HFF-Myc (cell line): ENCODE measurements at regions not wholly inside any gene's neighbourhood (a gene's known extent, or its start where the extent isn't known, plus 50 kb on each side); places are given as distances from the start of the nearest gene placed in this dataset.

ENCODE experiments used
- DNase-seq: peaks from one replicate; pipeline ENCODE4 v3.0.0-alpha.2; 2011; ENCODE audit warnings: low read depth; ENCODE audit errors: extremely low read depth
- H3K4me3 ChIP-seq: replicated peaks from 2 replicates; pipeline ENCODE4 v1.5.1; 2011; ENCODE audit warnings: low read depth, mild to moderate bottlenecking, control low read depth, low read length
- TF ChIP-seq, protein P1 (sequence below): IDR thresholded peaks from 2 replicates; pipeline ENCODE4 v1.5.1; 2012; ENCODE audit warnings: mild to moderate bottlenecking, low read depth, low read length, control low read depth; ENCODE audit errors: missing control alignments

DNA sequence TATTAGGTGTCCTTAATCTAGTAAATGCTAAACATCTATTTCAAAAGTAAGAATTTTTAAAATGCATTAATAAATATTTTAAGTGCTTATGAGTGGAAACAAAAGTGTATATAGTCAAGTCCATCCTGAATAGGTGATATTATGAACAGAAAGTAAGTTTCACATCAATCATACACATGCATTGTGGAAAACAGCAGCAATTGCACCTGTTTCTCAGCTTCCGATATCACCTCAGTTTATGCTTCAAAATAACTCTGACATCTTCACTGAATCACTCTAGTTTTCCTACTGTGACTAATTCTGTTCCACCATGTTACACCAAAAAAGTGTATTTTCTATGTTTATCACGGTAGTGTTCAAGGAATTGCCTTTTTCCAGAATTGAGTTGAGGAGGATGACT, 172.6 kb upstream of the MANEA start:
- no peak overlapping the region for H3K4me3 ChIP-seq
- TF ChIP-seq, protein P1, sequence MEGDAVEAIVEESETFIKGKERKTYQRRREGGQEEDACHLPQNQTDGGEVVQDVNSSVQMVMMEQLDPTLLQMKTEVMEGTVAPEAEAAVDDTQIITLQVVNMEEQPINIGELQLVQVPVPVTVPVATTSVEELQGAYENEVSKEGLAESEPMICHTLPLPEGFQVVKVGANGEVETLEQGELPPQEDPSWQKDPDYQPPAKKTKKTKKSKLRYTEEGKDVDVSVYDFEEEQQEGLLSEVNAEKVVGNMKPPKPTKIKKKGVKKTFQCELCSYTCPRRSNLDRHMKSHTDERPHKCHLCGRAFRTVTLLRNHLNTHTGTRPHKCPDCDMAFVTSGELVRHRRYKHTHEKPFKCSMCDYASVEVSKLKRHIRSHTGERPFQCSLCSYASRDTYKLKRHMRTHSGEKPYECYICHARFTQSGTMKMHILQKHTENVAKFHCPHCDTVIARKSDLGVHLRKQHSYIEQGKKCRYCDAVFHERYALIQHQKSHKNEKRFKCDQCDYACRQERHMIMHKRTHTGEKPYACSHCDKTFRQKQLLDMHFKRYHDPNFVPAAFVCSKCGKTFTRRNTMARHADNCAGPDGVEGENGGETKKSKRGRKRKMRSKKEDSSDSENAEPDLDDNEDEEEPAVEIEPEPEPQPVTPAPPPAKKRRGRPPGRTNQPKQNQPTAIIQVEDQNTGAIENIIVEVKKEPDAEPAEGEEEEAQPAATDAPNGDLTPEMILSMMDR = no peak
- DNase-seq = no peak

DNA sequence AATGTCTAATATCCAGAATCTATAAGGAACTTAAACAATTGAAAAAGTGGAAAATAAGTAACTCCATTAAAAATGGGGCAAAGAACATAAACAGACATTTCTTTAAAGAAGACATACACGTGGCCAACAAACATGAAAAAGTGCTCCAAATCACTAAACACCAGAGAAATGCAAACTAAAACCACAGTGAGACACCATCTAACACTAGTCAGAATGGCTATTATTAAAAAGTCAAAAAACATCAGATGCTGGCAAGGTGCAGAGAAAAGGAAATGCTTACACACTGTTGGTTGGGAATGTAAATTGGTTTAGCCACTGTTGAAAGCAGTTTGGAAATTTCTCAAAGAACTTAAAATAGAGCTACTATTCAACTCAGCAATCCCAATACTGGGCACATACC, 169.2 kb upstream of the MANEA start:
- TF ChIP-seq, protein P1 = no peak
- H3K4me3 ChIP-seq = no peak overlapping the region
- no peak for DNase-seq

DNA sequence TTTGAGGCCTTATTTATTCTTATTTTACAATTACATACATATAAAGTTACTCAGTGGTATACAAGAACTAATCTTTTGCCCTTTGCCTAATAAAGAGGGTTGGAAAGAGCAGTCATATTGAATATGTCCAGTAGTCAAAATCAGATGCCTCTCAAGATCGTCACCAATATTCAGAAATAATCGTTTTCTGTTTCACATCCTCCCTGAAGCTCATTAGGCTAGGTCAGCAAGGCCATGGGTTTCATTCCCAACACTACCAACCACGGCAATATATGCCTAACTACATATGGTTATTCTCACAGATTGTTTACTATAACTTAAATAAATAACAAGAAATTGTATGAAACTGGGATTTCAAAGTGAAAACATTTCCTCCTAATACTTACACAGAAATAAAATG, 167.2 kb upstream of the MANEA start:
- TF ChIP-seq, protein P1 = no peak
- no peak overlapping the region for H3K4me3 ChIP-seq
- no peak for DNase-seq

DNA sequence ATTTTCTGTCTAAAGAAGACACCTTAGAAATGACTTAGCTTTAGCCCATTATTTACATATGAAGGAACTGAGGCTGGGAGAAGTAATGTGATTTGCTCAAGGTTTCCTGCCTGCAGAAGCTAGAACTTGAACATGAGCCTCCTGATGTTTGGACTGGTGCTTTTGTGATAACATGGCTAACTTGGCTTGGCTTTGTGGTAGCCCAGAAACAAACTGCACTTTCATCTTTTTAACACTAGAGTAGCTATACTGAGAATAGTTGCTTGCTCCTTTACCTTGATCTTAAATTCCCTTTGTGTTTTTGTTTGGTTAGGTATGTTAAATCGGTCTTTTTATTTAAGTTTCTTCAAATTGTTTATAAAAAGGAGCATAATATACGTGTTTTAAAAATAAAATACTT, 163.5 kb upstream of the MANEA start:
- no peak overlapping the region for H3K4me3 ChIP-seq
- DNase-seq = no peak
- TF ChIP-seq, protein P1 = no peak

DNA sequence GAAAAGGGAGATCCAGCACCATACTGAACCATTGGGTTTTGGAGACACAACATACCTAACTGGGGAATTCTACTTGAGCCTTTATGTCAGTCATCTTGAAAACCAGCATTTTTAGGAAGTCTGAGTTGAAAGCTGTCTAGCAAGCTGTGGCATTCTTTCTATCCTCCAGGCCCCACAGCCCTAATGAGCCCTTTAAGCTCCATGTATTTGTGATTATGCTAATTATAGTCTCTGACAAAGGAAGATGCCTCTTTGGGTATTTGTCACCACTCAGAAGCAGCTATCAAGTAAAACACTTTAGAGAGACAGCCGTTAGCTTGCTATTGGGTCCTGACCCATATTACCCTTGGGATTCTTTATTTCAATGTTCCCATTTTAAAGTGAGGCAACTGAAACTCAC, 159.5 kb upstream of the MANEA start:
- H3K4me3 ChIP-seq = no peak overlapping the region
- no peak for DNase-seq
- TF ChIP-seq, protein P1 = no peak

DNA sequence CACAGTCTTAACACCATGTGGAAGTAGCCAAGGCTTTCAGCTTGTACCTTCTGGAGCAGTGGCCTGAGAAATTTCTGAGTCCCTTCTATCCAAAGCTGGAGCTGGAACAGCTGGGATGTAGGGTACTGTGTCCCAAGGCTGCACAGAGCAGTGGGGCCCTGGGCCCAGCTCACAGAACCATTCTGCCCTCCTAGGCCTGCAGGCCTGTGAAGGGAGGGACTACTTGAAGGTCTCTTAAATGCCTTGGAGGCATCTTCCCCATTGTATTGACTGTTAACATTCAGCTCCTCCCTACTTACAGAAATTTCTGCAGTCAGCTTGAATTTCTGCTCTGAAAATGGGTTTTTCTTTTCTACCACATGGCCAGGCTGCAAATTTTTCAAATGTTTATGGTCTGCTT, 156.5 kb upstream of the MANEA start:
- H3K4me3 ChIP-seq = no peak overlapping the region
- DNase-seq = no peak
- TF ChIP-seq, protein P1 = no peak

DNA sequence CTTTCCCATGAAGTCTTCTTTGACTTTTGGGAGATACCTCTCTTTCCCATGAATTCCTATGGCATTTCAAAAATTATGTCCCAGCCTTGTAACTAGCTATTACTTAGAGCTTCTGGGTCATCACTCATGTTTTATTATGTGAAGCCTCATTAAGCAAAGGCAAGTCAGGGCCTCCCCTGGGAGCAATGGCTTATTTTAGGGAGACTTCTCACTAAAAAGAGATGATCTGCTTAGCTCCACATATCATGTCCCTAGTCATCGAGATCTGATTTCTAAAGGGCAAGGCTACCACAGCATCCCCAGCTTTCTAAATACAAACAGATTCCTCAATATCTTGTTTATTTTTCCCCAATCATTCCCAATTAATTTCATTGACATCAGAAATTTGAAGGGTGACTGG, 154.0 kb upstream of the MANEA start:
- no peak overlapping the region for H3K4me3 ChIP-seq
- TF ChIP-seq, protein P1 = no peak
- DNase-seq = no peak
